IMR-90 (cell line): ENCODE measurements at regions not wholly inside any gene's neighbourhood (a gene's known extent, or its start where the extent isn't known, plus 50 kb on each side); places are given as distances from the start of the nearest gene placed in this dataset.

Source experiments
- ATAC-seq: fragments of 200-7000 bp; cut with Tn5 transposase; 2 replicates; pipeline ENCODE4 v1.9.1; 2020; ENCODE audit warnings: low read depth, mild to moderate bottlenecking, moderate library complexity
- BruUV-seq: library from RNA; stranded (reverse); fragments of 400-500 nt; replicated peaks from 2 replicates; lab custom pipeline; 2021; lab: Mats Ljungman, UMichigan
- CTCF ChIA-PET: fragments of 300-600 bp; formaldehyde crosslinking; extraction: SDS; loops from one replicate; lab custom pipeline; 2021; ENCODE audit warnings: antibody characterized with exemption; lab: Yijun Ruan, JAX
- POLR2A ChIA-PET: fragments of 300-600 bp; sonication (Branson Sonifier 250); formaldehyde crosslinking; loops from one replicate; lab custom pipeline; 2022; ENCODE audit warnings: antibody characterized with exemption; ENCODE audit not compliant: unreplicated experiment; lab: Charles Lee
- DNase-seq: peaks from one replicate; pipeline ENCODE4 v3.0.0; 2013
- H2AFZ ChIP-seq: replicated peaks from 2 replicates; pipeline ENCODE3; 2013; ENCODE audit warnings: low read length, mild to moderate bottlenecking; ENCODE audit not compliant: poor library complexity
- H2AK5ac ChIP-seq: 2 replicates; pipeline ENCODE4 v1.6.1; 2013; ENCODE audit warnings: low read depth, low read length, inconsistent platforms
- H2AK9ac ChIP-seq: replicated peaks from 2 replicates; pipeline ENCODE3; 2013; ENCODE audit warnings: mild to moderate bottlenecking, low read depth, low read length, moderate library complexity; ENCODE audit not compliant: poor library complexity
- H2BK120ac ChIP-seq: 2 replicates; pipeline ENCODE4 v1.6.1; 2013; ENCODE audit warnings: low read depth, low read length, inconsistent platforms
- H2BK15ac ChIP-seq: 3 replicates; pipeline ENCODE4 v1.6.1; 2013; ENCODE audit warnings: low read depth, low read length, inconsistent platforms
- H2BK20ac ChIP-seq: 2 replicates; pipeline ENCODE4 v1.6.1; 2013; ENCODE audit warnings: low read depth, mild to moderate bottlenecking, inconsistent platforms, low read length, moderate library complexity
- H2BK5ac ChIP-seq: 2 replicates; pipeline ENCODE4 v1.6.1; 2013; ENCODE audit warnings: mild to moderate bottlenecking, low read depth, low read length, inconsistent platforms; ENCODE audit not compliant: poor library complexity, severe bottlenecking
- H3K14ac ChIP-seq: replicated peaks from 2 replicates; pipeline ENCODE4 v1.6.1; 2013; ENCODE audit warnings: low read depth, low read length, inconsistent platforms
- H3K18ac ChIP-seq: 2 replicates; pipeline ENCODE4 v1.6.1; 2013; ENCODE audit warnings: low read depth, low read length, control low read depth
- H3K23ac ChIP-seq: 2 replicates; pipeline ENCODE4 v1.6.1; 2013; ENCODE audit warnings: low read depth, low read length, inconsistent platforms
- H3K27ac ChIP-seq: 2 replicates; pipeline ENCODE4 v1.5.1; 2013; ENCODE audit warnings: mild to moderate bottlenecking, control low read depth, low read length; ENCODE audit not compliant: insufficient read depth
- H3K27me3 ChIP-seq: 2 replicates; pipeline ENCODE4 v1.6.1; 2013; ENCODE audit warnings: low read length; ENCODE audit not compliant: control insufficient read depth, insufficient read depth
- H3K36me3 ChIP-seq: 2 replicates; pipeline ENCODE4 v1.6.1; 2013; ENCODE audit warnings: low read length, mixed read lengths; ENCODE audit not compliant: control insufficient read depth, insufficient read depth
- H3K4ac ChIP-seq: 2 replicates; pipeline ENCODE4 v1.6.1; 2013; ENCODE audit warnings: low read depth, low read length, inconsistent platforms
- H3K4me1 ChIP-seq: 2 replicates; pipeline ENCODE4 v1.6.1; 2013; ENCODE audit warnings: low read length, mixed read lengths; ENCODE audit not compliant: control insufficient read depth, insufficient read depth
- H3K4me2 ChIP-seq: 2 replicates; pipeline ENCODE4 v1.6.1; 2013; ENCODE audit warnings: low read depth, mild to moderate bottlenecking, control low read depth, low read length, moderate library complexity
- H3K4me3 ChIP-seq: 2 replicates; pipeline ENCODE4 v1.5.1; 2013; ENCODE audit warnings: low read depth, mild to moderate bottlenecking, control low read depth, low read length, moderate library complexity; ENCODE audit not compliant: insufficient read depth
- H3K56ac ChIP-seq: 2 replicates; pipeline ENCODE4 v1.6.1; 2013; ENCODE audit warnings: low read length, inconsistent platforms; ENCODE audit not compliant: insufficient read depth; ENCODE audit errors: extremely low read depth
- H3K79me1 ChIP-seq, 2 experiments: 2 replicates each; pipeline ENCODE4 v1.6.1; 2013; ENCODE audit warnings: low read length in 2 of 2, inconsistent platforms in 1 of 2, low read depth in 1 of 2
- H3K9ac ChIP-seq: 2 replicates; pipeline ENCODE4 v1.6.1; 2013; ENCODE audit warnings: low read depth, low read length, control low read depth
- H3K9me1 ChIP-seq: 2 replicates; pipeline ENCODE4 v1.6.1; 2013; ENCODE audit warnings: low read length, inconsistent platforms; ENCODE audit not compliant: insufficient read depth
- H3K9me3 ChIP-seq: 2 replicates; pipeline ENCODE4 v1.6.1; 2013; ENCODE audit warnings: low read length; ENCODE audit not compliant: control insufficient read depth, insufficient read depth
- H4K20me1 ChIP-seq: 2 replicates; pipeline ENCODE4 v1.6.1; 2013; ENCODE audit warnings: low read length, inconsistent platforms; ENCODE audit not compliant: insufficient read depth
- H4K5ac ChIP-seq: 2 replicates; pipeline ENCODE4 v1.6.1; 2013; ENCODE audit warnings: mild to moderate bottlenecking, low read depth, low read length, control low read depth
- H4K8ac ChIP-seq, 2 experiments: 2 replicates each; pipeline ENCODE4 v1.6.1; 2013; ENCODE audit warnings: low read depth in 2 of 2, low read length in 2 of 2, control low read depth in 1 of 2, inconsistent platforms in 1 of 2
- H4K91ac ChIP-seq: 2 replicates; pipeline ENCODE4 v1.6.1; 2013; ENCODE audit warnings: low read depth, low read length, inconsistent platforms; ENCODE audit not compliant: insufficient read depth
- BHLHE40 ChIP-seq: fragments of 150-350 bp; IDR thresholded peaks from 2 replicates; pipeline ENCODE4 v1.6.1; 2016; ENCODE audit warnings: mild to moderate bottlenecking, low read depth, low read length
- CEBPB ChIP-seq: IDR thresholded peaks from 2 replicates; pipeline ENCODE4 v1.6.1; 2012; ENCODE audit warnings: low read depth, low read length, improper control_type of control experiment
- CHD1 ChIP-seq: IDR thresholded peaks from 2 replicates; pipeline ENCODE4 v1.6.1; 2012; ENCODE audit warnings: low read depth, low read length, improper control_type of control experiment
- ELK1 ChIP-seq: fragments of 150-350 bp; IDR thresholded peaks from 2 replicates; pipeline ENCODE4 v1.6.1; 2016; ENCODE audit warnings: low read depth, mild to moderate bottlenecking, low read length, moderate library complexity, borderline replicate concordance
- FOS ChIP-seq: fragments of 150-350 bp; IDR thresholded peaks from 2 replicates; pipeline ENCODE4 v1.6.1; 2016; ENCODE audit warnings: low read depth, low read length
- MAFK ChIP-seq: IDR thresholded peaks from 2 replicates; pipeline ENCODE4 v1.6.1; 2012; ENCODE audit warnings: low read depth, low read length, improper control_type of control experiment
- MAZ ChIP-seq: IDR thresholded peaks from 2 replicates; pipeline ENCODE4 v1.6.1; 2012; ENCODE audit warnings: low read depth, mild to moderate bottlenecking, low read length, improper control_type of control experiment, moderate library complexity, borderline replicate concordance
- MXI1 ChIP-seq: IDR thresholded peaks from 2 replicates; pipeline ENCODE4 v1.6.1; 2012; ENCODE audit warnings: low read depth, mild to moderate bottlenecking, low read length, moderate library complexity, borderline replicate concordance
- NFE2L2 ChIP-seq: fragments of 150-350 bp; IDR thresholded peaks from 2 replicates; pipeline ENCODE4 v1.6.1; 2016; ENCODE audit warnings: low read depth, mild to moderate bottlenecking, low read length
- POLR2A ChIP-seq: IDR thresholded peaks from 2 replicates; pipeline ENCODE4 v1.6.1; 2012; ENCODE audit warnings: mild to moderate bottlenecking, low read depth, low read length
- RAD21 ChIP-seq: IDR thresholded peaks from 2 replicates; pipeline ENCODE4 v1.6.1; 2012; ENCODE audit warnings: low read length, improper control_type of control experiment
- RCOR1 ChIP-seq: IDR thresholded peaks from 2 replicates; pipeline ENCODE4 v1.6.1; 2012; ENCODE audit warnings: mild to moderate bottlenecking, low read length, improper control_type of control experiment; ENCODE audit not compliant: insufficient replicate concordance
- RFX5 ChIP-seq: IDR thresholded peaks from 2 replicates; pipeline ENCODE4 v1.8.0; 2012; ENCODE audit warnings: low read depth, mild to moderate bottlenecking, low read length, moderate library complexity
- SMC3 ChIP-seq: fragments of 150-350 bp; IDR thresholded peaks from 2 replicates; pipeline ENCODE4 v1.6.1; 2016; ENCODE audit warnings: low read depth, mild to moderate bottlenecking, antibody characterized with exemption, low read length, moderate library complexity
- WGBS, 2 experiments: methylation state at CpG; one replicate each; pipeline versions ENCODE4 v1.1.5 to v1.1.7; 2013; ENCODE audit warnings: missing lambda C conversion rate in 2 of 2; ENCODE audit not compliant: insufficient read length in 1 of 2; ENCODE audit errors: extremely low coverage in 2 of 2; 5-methylcytosine and 5-hydroxymethylcytosine counted together
- dilution Hi-C: fragments of 300-500 bp; cut with HindIII; formaldehyde crosslinking; loops from one replicate; pipeline ENCODE4 v1.14.3; 2018; ENCODE audit warnings: low sequenced_read_pairs; ENCODE audit not compliant: unreplicated experiment
- in situ Hi-C: fragments of 300-500 bp; cut with MboI; formaldehyde crosslinking; loops from 3 replicates; pipeline ENCODE4 v1.14.3; 2019; ENCODE audit warnings: low sequenced_read_pairs, inconsistent platforms, mixed read lengths
- intact Hi-C: fragments of 100-400 bp; cut with micrococcal nuclease; formaldehyde crosslinking; loops from 2 replicates; pipeline ENCODE4 v1.10.0; 2022
- TF ChIP-seq, protein P1 (sequence below): fragments of 150-350 bp; IDR thresholded peaks from 2 replicates; pipeline ENCODE4 v1.6.1; 2017; ENCODE audit warnings: mild to moderate bottlenecking, antibody characterized with exemption, low read length, low read depth
- TF ChIP-seq, protein P2 (sequence below): conservative IDR thresholded peaks from 2 replicates; pipeline ENCODE4 v1.5.1; 2012; ENCODE audit warnings: mild to moderate bottlenecking, low read depth, low read length, improper control_type of control experiment

DNA sequence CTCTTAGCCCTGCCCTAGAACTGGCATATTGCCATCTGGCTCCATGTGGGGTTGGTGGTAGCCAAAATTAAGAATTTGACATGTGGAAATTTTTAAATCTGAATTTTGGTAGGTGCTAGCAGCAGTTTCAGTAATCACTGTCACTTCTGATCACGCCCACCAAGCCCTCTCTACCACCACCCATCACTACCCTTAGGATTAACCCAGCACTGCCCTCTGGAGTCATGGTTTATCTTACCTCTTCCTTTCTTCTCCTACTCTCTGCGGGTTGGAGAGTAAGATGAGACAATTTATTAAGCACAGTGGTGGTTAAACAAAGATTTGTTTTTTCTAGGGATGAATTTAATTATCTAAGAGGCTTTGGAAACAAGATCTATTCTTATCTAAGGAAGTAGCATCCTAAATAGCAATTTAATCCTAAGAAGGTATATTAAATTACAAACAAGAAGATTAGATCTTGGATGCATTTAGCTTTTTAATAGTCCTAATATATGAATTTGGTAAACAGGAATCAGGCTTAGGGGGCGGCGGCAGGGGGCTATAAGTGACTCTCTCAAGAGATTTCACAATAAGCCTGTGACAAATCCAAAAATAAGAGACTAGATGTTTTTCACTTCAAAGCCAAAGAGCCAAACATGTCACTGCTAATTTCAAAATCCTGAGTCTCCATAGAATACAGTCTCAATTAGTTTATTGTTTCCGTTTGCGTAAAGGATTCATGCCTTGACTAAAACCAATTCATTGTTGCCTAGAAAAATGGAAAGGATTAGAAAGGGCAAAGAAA, 498.4 kb upstream of the UBE2E2 start:
- POLR2A ChIA-PET = no interaction called here
- Histone ChIP-seq H3K27ac (no peak overlapping the region), H3K23ac (no peak overlapping the region), H4K8ac (no peak overlapping the region), H3K56ac (no peak overlapping the region), H3K4ac (no peak overlapping the region), H3K79me1 (no peaks in the 10 kb centered on the region), H3K4me1 (no peaks in the 10 kb centered on the region), H2BK5ac (no peak overlapping the region), H2BK20ac (no peak overlapping the region), H3K4me2 (no peak overlapping the region), H3K36me3 (no peaks in the 10 kb centered on the region), H2BK120ac (no peak overlapping the region), H3K9me1 (no peaks in the 10 kb centered on the region), H2AFZ (no peak overlapping the region), H4K5ac (no peak overlapping the region), H2AK9ac (no peak overlapping the region), H3K9me3 (peaks cover 11% of the 10 kb centered on the region), H3K9ac (no peak overlapping the region), H3K4me3 (no peak overlapping the region), H4K20me1 (no peaks in the 10 kb centered on the region), H2BK15ac (no peak overlapping the region), H2AK5ac (no peak overlapping the region), H3K18ac (no peak overlapping the region), H4K91ac (no peak overlapping the region), H3K27me3 (no peaks in the 10 kb centered on the region), H3K14ac (no peak overlapping the region)
- in situ Hi-C loops (no loop called here), intact Hi-C loops (no loop called here), dilution Hi-C loops (no loop called here)
- WGBS, 2 experiments = no CpG with 5 or more reads among the region's 6 CpGs
- BruUV-seq = no TSS peak
- no peak for DNase-seq
- ATAC-seq = no peak
- CTCF ChIA-PET = no interaction called here
- TF ChIP-seq FOS (no peak), RCOR1 (no peak), ELK1 (no peak), MXI1 (no peak), SMC3 (no peak), MAZ (no peak), RFX5 (no peak), RAD21 (no peak), MAFK (no peak), NFE2L2 (no peak), CHD1 (no peak), CEBPB (no peak), BHLHE40 (no peak), POLR2A (no peak)
- TF ChIP-seq, protein P1, sequence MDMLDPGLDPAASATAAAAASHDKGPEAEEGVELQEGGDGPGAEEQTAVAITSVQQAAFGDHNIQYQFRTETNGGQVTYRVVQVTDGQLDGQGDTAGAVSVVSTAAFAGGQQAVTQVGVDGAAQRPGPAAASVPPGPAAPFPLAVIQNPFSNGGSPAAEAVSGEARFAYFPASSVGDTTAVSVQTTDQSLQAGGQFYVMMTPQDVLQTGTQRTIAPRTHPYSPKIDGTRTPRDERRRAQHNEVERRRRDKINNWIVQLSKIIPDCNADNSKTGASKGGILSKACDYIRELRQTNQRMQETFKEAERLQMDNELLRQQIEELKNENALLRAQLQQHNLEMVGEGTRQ = no peak
- TF ChIP-seq, protein P2, sequence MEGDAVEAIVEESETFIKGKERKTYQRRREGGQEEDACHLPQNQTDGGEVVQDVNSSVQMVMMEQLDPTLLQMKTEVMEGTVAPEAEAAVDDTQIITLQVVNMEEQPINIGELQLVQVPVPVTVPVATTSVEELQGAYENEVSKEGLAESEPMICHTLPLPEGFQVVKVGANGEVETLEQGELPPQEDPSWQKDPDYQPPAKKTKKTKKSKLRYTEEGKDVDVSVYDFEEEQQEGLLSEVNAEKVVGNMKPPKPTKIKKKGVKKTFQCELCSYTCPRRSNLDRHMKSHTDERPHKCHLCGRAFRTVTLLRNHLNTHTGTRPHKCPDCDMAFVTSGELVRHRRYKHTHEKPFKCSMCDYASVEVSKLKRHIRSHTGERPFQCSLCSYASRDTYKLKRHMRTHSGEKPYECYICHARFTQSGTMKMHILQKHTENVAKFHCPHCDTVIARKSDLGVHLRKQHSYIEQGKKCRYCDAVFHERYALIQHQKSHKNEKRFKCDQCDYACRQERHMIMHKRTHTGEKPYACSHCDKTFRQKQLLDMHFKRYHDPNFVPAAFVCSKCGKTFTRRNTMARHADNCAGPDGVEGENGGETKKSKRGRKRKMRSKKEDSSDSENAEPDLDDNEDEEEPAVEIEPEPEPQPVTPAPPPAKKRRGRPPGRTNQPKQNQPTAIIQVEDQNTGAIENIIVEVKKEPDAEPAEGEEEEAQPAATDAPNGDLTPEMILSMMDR = no peak
